HEK293 (cell line): ENCODE measurements at regions not wholly inside any gene's neighbourhood (a gene's known extent, or its start where the extent isn't known, plus 50 kb on each side); places are given as distances from the start of the nearest gene placed in this dataset.

Experiments used
- CTCF ChIA-PET: fragments of 350-600 bp; formaldehyde crosslinking; extraction: SDS; loops from one replicate; lab custom pipeline; 2021; ENCODE audit warnings: antibody characterized with exemption; lab: Yijun Ruan, JAX
- POLR2A ChIA-PET: fragments of 300-600 bp; formaldehyde crosslinking; extraction: SDS; loops from one replicate; lab custom pipeline; 2020; ENCODE audit warnings: antibody characterized with exemption, inconsistent platforms; lab: Yijun Ruan, JAX
- H3K27ac ChIP-seq: fragments of 200-500 bp; sonication (Bioruptor generic); 2 replicates; pipeline ENCODE4 v1.5.1; 2014; ENCODE audit warnings: low read depth, low read length, control low read depth, inconsistent platforms; ENCODE audit errors: extremely low read depth
- H3K36me3 ChIP-seq, 2 experiments: fragments of 200-500 bp in 1 of 2; sonication (Bioruptor generic) in 1 of 2; 1 replicate in 1 of 2; 2 replicates in 1 of 2; pipeline ENCODE4 v1.5.1; 2014 to 2017; ENCODE audit warnings: inconsistent platforms in 2 of 2, low read length in 2 of 2; ENCODE audit not compliant: control insufficient read depth in 2 of 2, insufficient read depth in 1 of 2
- H3K4me1 ChIP-seq: fragments of 200-500 bp; sonication (Bioruptor generic); 2 replicates; pipeline ENCODE4 v1.5.1; 2014; ENCODE audit warnings: mild to moderate bottlenecking, low read length, inconsistent platforms; ENCODE audit not compliant: control insufficient read depth, insufficient read depth
- H3K4me3 ChIP-seq: 2 replicates; pipeline ENCODE4 v1.5.1; 2011; ENCODE audit warnings: low read depth, mild to moderate bottlenecking, control low read depth, low read length, moderate library complexity
- H3K9me3 ChIP-seq: fragments of 200-500 bp; sonication (Bioruptor generic); 2 replicates; pipeline ENCODE4 v1.5.1; 2014; ENCODE audit warnings: low read depth, low read length, inconsistent platforms; ENCODE audit not compliant: control insufficient read depth, insufficient read depth
- KLF1 ChIP-seq: fragments of 450-650 bp; formaldehyde crosslinking; IDR thresholded peaks from 2 replicates; pipeline ENCODE4 v1.5.1; 2016; ENCODE audit warnings: missing biosample characterization, missing genetic modification characterization
- KLF10 ChIP-seq: fragments of 450-650 bp; IDR thresholded peaks from 2 replicates; pipeline ENCODE4 v1.5.1; 2018; ENCODE audit warnings: missing biosample characterization, mild to moderate bottlenecking, missing genetic modification characterization
- PATZ1 ChIP-seq: fragments of 450-650 bp; formaldehyde crosslinking; IDR thresholded peaks from 2 replicates; pipeline ENCODE4 v1.5.1; 2016; ENCODE audit warnings: missing biosample characterization, missing genetic modification characterization
- REPIN1 ChIP-seq: fragments of 450-650 bp; formaldehyde crosslinking; IDR thresholded peaks from 2 replicates; pipeline ENCODE4 v1.5.1; 2017; ENCODE audit warnings: missing biosample characterization, missing genetic modification characterization, low read depth
- REST ChIP-seq: fragments of 450-650 bp; formaldehyde crosslinking; IDR thresholded peaks from 2 replicates; pipeline ENCODE4 v1.5.1; 2016; ENCODE audit warnings: missing biosample characterization, missing genetic modification characterization
- YY1 ChIP-seq: fragments of 450-650 bp; formaldehyde crosslinking; IDR thresholded peaks from 2 replicates; pipeline ENCODE4 v1.5.1; 2018; ENCODE audit warnings: missing biosample characterization, missing genetic modification characterization
- ZBTB1 ChIP-seq: fragments of 450-650 bp; formaldehyde crosslinking; IDR thresholded peaks from 2 replicates; pipeline ENCODE4 v1.5.1; 2016; ENCODE audit warnings: missing biosample characterization, missing genetic modification characterization
- ZBTB11 ChIP-seq: fragments of 450-650 bp; formaldehyde crosslinking; conservative IDR thresholded peaks from 2 replicates; pipeline ENCODE4 v1.5.1; 2016; ENCODE audit warnings: low read depth, missing biosample characterization, missing genetic modification characterization
- ZFP37 ChIP-seq: fragments of 450-650 bp; formaldehyde crosslinking; IDR thresholded peaks from 2 replicates; pipeline ENCODE4 v1.5.1; 2016; ENCODE audit warnings: missing biosample characterization, missing genetic modification characterization
- ZNF148 ChIP-seq: fragments of 450-650 bp; formaldehyde crosslinking; IDR thresholded peaks from 2 replicates; pipeline ENCODE4 v1.5.0; 2017; ENCODE audit warnings: missing biosample characterization, missing genetic modification characterization, borderline replicate concordance
- ZNF2 ChIP-seq: fragments of 450-650 bp; formaldehyde crosslinking; IDR thresholded peaks from 2 replicates; pipeline ENCODE4 v1.5.1; 2016; ENCODE audit warnings: missing biosample characterization, missing genetic modification characterization
- ZNF473 ChIP-seq: fragments of 450-650 bp; formaldehyde crosslinking; IDR thresholded peaks from 2 replicates; pipeline ENCODE4 v1.5.1; 2017; ENCODE audit warnings: missing biosample characterization, missing genetic modification characterization
- ZNF580 ChIP-seq: fragments of 450-650 bp; formaldehyde crosslinking; IDR thresholded peaks from 2 replicates; pipeline ENCODE4 v1.5.1; 2016; ENCODE audit warnings: missing biosample characterization, missing genetic modification characterization
- ZNF660 ChIP-seq: fragments of 450-650 bp; IDR thresholded peaks from 2 replicates; pipeline ENCODE4 v1.5.1; 2018; ENCODE audit warnings: missing biosample characterization, mild to moderate bottlenecking, missing genetic modification characterization

- TF ChIP-seq PATZ1 (tag by site-specific recombination), result no peak
- no peak for TF ChIP-seq ZNF473 (tag by site-specific recombination)
- TF ChIP-seq ZFP37 (tag by site-specific recombination), result no peak
Measured at GRCh38 chr10:43960135-43960415, 311.4 kb upstream of the ZNF32 start (continued).

- no peaks in the 10 kb centered on the region for H3K9me3 ChIP-seq
- no peak overlapping the region for H3K27ac ChIP-seq
- no peaks in the 10 kb centered on the region for H3K36me3 ChIP-seq
- ChIA-PET CTCF (interaction anchor here (0.6 kb wide), 1 partner anchor 53 kb away, joined by 3 read pairs; no protein-coding TSS in a partner anchor), POLR2A (no interaction called here)
- TF ChIP-seq ZBTB1 (tag by site-specific recombination) (no peak), ZFP37 (tag by site-specific recombination) (no peak), REST (tag by site-specific recombination) (no peak), ZNF660 (tag by site-specific recombination) (no peak), ZNF2 (tag by site-specific recombination) (no peak), ZBTB11 (no peak), KLF1 (tag by site-specific recombination) (no peak), KLF10 (tag by site-specific recombination) (no peak), REPIN1 (tag by site-specific recombination) (no peak), ZNF148 (tag by site-specific recombination) (no peak), ZNF580 (no peak), YY1 (no peak), PATZ1 (tag by site-specific recombination) (no peak)
- H3K4me1 ChIP-seq, result no peaks in the 10 kb centered on the region
- H3K4me3 ChIP-seq, result no peak overlapping the region
Measured at GRCh38 chr10:43959364-43960134, 310.9 kb upstream of the ZNF32 start.
